Activated T-cell treated with anti-CD3 and anti-CD28 coated beads, Interleukin-2, amount 50 U/mL, for 4 hours (primary cell): ENCODE measurements at regions not wholly inside any gene's neighbourhood (a gene's known extent, or its start where the extent isn't known, plus 50 kb on each side); places are given as distances from the start of the nearest gene placed in this dataset.

Experiments used
- ATAC-seq, 2 donors: fragments of 200-7000 bp; cut with Tn5 transposase; one replicate each; pipeline ENCODE4 v1.10.0; 2021
- DNase-seq: peaks from one replicate; pipeline ENCODE4 v3.0.0-alpha.2; 2020
- H3K27me3 Mint-ChIP-seq: one replicate; pipeline ENCODE4 v1.8.0; 2021; ENCODE audit warnings: low read depth, mixed read lengths
- H3K36me3 Mint-ChIP-seq: one replicate; pipeline ENCODE4 v1.8.0; 2022; ENCODE audit warnings: mixed read lengths; ENCODE audit not compliant: insufficient read depth
- H3K4me1 Mint-ChIP-seq: one replicate; pipeline ENCODE4 v1.8.0; 2021; ENCODE audit warnings: low read depth, mixed read lengths
- H3K4me3 Mint-ChIP-seq: one replicate; pipeline ENCODE4 v1.8.0; 2021; ENCODE audit warnings: mild to moderate bottlenecking, moderate library complexity, mixed read lengths
- H3K9me3 Mint-ChIP-seq: one replicate; pipeline ENCODE4 v1.8.0; 2021; ENCODE audit warnings: mixed read lengths

DNA sequence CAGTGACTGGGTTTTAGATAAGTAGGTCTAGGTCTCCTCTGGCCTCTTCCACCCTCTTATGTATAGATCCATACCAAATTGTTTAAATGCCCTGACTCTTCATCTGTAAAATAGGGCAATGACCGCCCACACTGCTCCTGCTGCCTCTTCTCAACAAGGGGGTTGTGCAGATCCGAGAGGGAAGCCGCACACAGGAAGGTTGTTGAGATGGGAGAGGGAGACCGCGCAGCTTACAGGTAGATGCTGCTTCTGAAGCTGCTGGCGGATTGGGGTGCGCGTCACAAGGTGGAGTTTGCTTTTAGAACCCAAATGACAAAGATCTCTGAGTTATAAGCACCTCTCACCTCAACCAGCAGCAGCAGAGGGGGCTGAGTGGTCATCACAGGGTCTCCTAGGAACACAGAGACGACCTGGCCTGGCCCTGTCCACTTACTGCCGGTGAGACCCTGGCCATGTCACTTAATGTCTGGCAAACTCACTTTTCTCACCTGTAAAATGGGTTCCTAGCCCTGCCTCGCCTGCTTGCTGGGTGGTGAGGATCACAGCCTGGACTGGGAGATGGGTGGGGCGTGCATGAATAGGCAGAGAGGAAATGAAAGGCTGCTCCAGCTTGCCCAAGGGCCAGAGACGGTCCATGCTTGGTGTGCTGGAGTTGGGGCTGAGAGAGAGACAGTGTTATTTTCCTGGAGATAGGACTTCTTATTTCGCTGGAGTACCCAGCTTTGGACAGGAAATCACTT lies 251.3 kb downstream of the EIPR1 start:
- Mint-ChIP-seq H3K36me3 (no peaks in the 10 kb centered on the region), H3K9me3 (no peaks in the 10 kb centered on the region), H3K4me1 (peaks cover 4% of the 10 kb centered on the region), H3K4me3 (no peak overlapping the region), H3K27me3 (peaks cover 11% of the 10 kb centered on the region)
- DNase-seq (no peak), ATAC-seq (no peak)

DNA sequence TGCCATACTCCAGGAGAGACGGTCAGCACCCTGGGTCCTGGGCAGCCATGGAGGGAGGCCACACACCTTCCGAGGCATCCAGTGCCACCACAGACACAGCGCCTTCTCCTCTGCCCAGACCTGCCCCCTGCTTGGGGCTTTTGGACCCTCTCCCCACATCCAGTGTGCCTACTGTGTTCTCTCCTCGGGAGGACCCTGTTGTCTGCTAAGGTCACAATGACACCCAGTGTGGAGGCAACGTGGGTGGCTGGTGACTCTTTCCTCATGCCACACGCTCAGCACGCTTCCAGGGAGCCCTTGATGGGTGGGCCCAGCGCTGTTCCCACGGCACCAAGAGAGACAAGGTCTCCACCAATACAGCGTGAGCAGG lies 251.9 kb downstream of the EIPR1 start:
- DNase-seq (no peak), ATAC-seq (no peak)
- no peak overlapping the region for H3K4me3 Mint-ChIP-seq
- peaks cover 4% of the 10 kb centered on the region for H3K4me1 Mint-ChIP-seq
- no peaks in the 10 kb centered on the region for H3K36me3 Mint-ChIP-seq
- no peaks in the 10 kb centered on the region for H3K9me3 Mint-ChIP-seq
- peaks cover 10% of the 10 kb centered on the region for H3K27me3 Mint-ChIP-seq

DNA sequence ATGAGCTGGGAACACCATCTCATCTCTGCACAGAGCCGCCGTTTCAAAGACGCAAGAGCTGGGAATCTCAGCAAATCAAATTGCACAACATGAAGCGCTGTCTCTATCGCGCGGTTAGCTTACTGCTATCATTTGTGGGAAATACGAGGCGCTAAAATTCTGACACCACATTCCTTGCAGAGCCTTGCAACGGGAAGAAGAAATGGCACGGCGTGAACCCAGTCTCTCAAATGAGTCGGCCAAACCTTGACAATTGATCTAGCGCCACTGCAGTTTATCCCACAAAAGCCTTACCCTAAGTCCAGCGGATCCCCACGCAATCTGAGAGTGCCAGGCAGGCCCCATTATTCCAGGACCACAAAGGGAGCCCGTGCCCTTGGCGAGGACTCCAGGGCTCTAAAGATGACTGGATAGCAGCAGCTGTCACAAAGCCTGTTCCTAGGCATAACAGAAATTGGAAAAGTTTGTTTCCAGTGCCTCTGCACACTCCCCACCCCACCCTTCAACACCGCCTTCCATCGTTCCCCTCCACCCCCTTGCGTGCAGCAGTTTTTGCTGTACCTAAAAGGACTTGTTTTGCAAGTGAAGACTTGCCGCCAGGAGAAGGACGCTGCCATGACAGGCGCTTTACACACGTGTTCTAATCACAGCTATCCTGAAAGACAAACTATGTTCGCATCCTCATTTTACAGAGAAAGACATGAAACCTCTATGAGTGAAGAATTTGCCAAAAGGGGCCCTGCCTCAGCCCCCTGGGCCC lies 252.4 kb downstream of the EIPR1 start:
- ATAC-seq (no peak), DNase-seq (no peak)
- Mint-ChIP-seq H3K4me1 (peaks cover 4% of the 10 kb centered on the region), H3K9me3 (no peaks in the 10 kb centered on the region), H3K36me3 (no peaks in the 10 kb centered on the region), H3K4me3 (no peak overlapping the region), H3K27me3 (peaks cover 4% of the 10 kb centered on the region)

DNA sequence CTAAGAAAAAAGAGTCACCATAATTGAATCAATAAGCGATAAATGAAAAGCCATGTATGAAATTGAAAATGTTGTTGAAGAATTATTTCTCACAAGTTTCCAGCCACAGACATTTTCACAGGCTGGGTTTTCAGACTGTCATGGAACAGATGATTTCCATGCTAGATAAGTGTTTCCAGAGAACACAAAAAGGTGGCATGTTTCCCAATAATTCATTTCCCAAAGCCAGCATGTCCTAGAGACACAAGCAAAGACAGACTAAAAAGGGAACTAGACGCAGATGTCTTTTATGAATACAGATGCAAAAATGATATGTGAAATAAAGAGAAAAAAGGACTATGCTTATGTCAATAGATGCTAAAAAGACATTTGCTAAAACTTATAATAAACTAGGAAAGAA lies 255.1 kb downstream of the EIPR1 start:
- Mint-ChIP-seq H3K4me3 (no peak overlapping the region), H3K27me3 (no peaks in the 10 kb centered on the region), H3K9me3 (no peaks in the 10 kb centered on the region), H3K4me1 (peaks cover 4% of the 10 kb centered on the region), H3K36me3 (no peaks in the 10 kb centered on the region)
- DNase-seq (no peak), ATAC-seq (no peak)

DNA sequence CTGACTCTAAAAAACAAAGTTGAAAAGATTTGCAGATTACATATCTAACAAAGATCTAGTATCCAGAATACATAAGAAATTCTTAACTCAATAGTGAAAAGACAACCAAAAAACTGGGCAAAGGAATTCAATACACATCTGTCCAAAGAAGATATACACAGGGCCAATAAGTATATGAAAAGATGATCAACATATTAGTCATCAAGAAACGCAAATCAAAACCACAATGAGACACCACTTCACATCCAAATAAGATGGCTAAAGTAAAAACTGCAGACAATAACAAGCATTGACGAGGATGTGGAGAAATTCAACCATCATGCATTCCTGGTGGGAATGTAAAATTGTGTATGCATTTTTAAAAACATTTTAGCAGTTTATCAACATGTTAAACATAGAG lies 256.0 kb downstream of the EIPR1 start:
- H3K9me3 Mint-ChIP-seq, result no peaks in the 10 kb centered on the region
- ATAC-seq (no peak), DNase-seq (no peak)
- H3K36me3 Mint-ChIP-seq, result no peaks in the 10 kb centered on the region
- H3K4me3 Mint-ChIP-seq, result no peak overlapping the region
- H3K4me1 Mint-ChIP-seq, result no peaks in the 10 kb centered on the region
- no peaks in the 10 kb centered on the region for H3K27me3 Mint-ChIP-seq

DNA sequence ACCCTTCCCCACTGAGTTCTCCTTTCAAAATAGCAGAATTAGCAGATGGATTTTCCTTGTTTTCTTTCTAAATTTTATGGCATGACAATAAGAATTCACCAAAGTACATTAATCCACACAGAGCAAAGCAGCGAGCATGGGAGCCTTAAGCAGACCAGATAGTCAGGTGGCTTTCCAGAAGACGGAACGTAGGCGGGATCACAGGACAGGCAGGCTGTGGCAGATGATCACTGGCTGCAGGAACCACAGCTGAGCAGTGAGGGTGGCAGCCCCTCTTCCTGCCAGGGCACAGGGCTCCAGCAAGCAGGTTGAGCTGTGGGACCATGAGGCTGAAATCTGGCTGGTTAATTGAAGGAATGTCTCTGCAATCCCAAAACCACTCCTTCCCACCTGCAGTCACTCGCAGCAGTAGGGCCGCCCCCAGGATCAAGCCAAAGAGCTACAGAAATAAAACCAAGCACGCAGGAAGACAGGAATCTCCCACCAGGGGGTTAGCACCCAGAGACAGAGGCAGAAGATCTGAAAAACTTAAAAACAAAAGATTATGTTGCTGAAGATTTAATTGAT lies 259.9 kb downstream of the EIPR1 start:
- DNase-seq, result no peak
- Mint-ChIP-seq H3K4me1 (no peaks in the 10 kb centered on the region), H3K9me3 (no peaks in the 10 kb centered on the region), H3K27me3 (no peaks in the 10 kb centered on the region), H3K4me3 (no peak overlapping the region), H3K36me3 (peaks cover 2% of the 10 kb centered on the region)
- no peak for ATAC-seq

DNA sequence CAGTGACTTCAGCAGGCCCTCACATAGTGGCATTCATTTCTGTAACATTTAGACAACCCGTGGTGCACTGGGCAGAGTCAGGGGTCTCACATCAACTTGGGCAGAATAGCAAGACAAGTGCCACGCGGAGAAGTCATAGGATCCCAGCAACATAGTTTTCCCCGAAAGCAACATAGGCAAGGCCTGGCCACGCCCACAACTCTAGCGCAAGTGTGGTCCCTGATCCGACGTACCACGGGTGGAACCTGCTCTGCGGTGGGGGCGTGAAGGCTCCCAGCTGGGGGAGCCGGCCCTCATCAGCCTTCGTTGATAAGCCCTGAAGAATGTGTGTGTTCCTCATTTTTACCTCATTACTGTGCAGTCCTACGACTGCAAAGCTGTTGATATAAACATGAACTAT lies 261.2 kb downstream of the EIPR1 start:
- H3K4me1 Mint-ChIP-seq, result no peaks in the 10 kb centered on the region
- DNase-seq (no peak), ATAC-seq (no peak)
- no peaks in the 10 kb centered on the region for H3K27me3 Mint-ChIP-seq
- H3K36me3 Mint-ChIP-seq, result peaks cover 2% of the 10 kb centered on the region
- no peak overlapping the region for H3K4me3 Mint-ChIP-seq
- no peaks in the 10 kb centered on the region for H3K9me3 Mint-ChIP-seq

DNA sequence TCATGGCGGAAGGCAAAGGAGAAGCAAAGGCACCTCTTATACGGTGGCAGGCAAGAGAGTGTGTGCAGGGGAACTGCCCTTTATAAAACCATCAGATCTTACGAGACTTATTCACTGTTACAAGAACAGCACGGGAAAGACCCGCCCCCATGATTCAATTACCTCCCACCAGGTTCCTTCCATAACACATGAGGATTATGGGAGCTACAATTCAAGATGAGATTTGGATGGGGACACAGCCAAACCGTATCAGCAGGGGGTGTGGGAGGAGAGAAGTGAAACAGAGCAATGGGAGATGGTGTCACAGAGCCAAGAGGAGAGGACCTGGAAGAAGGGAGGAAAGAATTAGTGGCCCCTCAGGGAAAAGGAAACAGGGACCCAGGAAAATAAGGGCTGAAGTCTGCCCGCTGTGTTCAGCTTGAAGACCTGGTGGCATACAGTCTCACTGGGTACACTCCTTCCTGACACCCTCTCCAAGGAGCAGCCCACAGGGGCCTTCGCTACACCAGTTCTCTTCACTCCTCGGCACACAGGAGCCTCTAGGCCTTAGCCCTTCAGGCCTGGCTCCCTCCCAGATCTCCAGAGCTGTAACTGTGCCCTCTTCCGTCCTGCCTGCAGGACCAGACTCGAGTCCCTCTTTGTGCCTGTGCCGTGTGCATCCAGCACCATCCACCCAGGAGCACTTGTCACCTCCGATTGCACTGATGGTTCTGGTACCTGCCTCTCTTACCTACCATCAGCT lies 262.1 kb downstream of the EIPR1 start:
- peaks cover 2% of the 10 kb centered on the region for H3K36me3 Mint-ChIP-seq
- H3K4me1 Mint-ChIP-seq, result no peaks in the 10 kb centered on the region
- H3K27me3 Mint-ChIP-seq, result no peaks in the 10 kb centered on the region
- H3K4me3 Mint-ChIP-seq, result no peak overlapping the region
- ATAC-seq (no peak), DNase-seq (no peak)
- no peaks in the 10 kb centered on the region for H3K9me3 Mint-ChIP-seq

DNA sequence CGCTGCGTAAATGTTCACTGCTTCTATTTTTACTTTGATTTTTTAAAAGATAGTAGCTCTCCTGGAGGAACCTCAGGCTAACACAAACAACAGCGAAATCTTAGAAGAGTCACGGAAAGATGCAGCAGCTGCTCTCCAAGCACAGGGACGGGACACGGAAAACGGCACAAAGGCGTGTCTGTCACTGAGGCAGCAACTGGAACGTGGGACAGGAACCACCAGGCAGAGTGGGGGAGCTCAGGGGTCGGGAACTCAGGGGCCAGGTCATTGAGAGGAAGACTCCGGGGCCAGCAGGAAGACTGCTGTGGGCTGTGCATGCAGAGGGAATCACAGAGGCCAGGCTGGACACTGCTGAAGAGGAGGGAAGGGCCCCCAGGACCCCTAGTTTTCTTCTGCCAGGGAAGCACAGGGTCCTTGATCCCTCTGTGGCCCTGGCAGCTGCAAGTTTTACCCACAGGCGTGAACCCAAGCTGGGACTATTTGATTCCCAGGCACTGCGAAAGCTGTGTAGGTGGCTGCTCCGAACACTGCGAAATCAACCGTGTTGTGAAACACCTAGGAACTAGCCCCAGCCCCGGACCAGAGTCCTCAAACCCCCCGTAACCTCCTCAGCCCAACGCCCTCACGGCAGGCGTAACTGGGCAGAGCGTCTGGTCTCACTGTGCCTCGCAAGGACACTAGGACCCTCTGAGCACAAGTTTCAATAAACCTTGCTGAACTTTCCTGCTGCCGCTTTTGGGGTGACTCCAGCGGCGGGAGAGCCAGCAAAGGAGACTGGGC lies 263.0 kb downstream of the EIPR1 start:
- Mint-ChIP-seq H3K27me3 (no peaks in the 10 kb centered on the region), H3K4me1 (no peaks in the 10 kb centered on the region), H3K4me3 (no peak overlapping the region), H3K36me3 (peaks cover 2% of the 10 kb centered on the region), H3K9me3 (no peaks in the 10 kb centered on the region)
- DNase-seq (no peak), ATAC-seq (no peak)

DNA sequence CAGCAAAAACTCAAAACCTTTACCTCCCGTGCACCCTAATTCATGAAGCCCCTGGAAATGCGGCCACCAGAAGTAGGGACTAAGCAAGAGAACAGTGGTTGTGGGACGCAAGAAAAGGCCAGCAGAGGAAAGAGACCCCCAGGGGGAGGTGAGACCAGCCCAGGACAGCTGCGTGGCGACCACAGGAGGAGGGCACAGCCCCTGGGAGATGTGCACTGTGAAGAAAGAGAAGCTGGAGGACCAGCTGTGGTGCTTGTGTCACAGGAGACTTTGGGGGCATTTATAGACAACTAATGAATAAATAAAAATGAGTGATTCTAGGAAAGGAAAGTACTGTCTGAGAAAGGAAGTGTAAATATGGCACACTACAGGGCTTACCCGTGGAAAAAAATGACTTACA lies 263.8 kb downstream of the EIPR1 start:
- H3K9me3 Mint-ChIP-seq, result no peaks in the 10 kb centered on the region
- peaks cover 2% of the 10 kb centered on the region for H3K36me3 Mint-ChIP-seq
- no peaks in the 10 kb centered on the region for H3K27me3 Mint-ChIP-seq
- ATAC-seq, result no peak
- H3K4me1 Mint-ChIP-seq, result no peaks in the 10 kb centered on the region
- H3K4me3 Mint-ChIP-seq, result no peak overlapping the region
- no peak for DNase-seq

DNA sequence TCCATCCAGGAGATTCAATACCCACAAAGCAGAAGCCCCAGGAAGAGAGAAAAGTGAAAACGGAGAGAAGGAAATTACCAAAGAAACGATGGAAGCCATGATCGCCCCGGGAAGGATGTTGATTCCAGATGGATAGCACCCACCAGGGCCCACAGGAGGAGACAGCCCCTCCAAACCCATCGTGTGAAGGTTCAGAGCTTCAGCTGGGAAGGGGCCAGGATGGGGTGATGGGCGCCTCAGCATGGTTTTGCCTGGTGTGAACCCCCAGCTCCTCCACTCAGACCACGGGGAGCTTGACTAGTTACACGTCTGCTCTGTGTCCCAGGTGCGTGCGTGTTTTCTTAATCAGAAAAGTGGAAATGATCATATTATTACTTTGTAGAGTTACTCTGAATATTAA lies 264.5 kb downstream of the EIPR1 start:
- no peaks in the 10 kb centered on the region for H3K4me1 Mint-ChIP-seq
- H3K9me3 Mint-ChIP-seq, result no peaks in the 10 kb centered on the region
- ATAC-seq (no peak), DNase-seq (no peak)
- H3K27me3 Mint-ChIP-seq, result no peaks in the 10 kb centered on the region
- no peak overlapping the region for H3K4me3 Mint-ChIP-seq
- H3K36me3 Mint-ChIP-seq, result peaks cover 2% of the 10 kb centered on the region

DNA sequence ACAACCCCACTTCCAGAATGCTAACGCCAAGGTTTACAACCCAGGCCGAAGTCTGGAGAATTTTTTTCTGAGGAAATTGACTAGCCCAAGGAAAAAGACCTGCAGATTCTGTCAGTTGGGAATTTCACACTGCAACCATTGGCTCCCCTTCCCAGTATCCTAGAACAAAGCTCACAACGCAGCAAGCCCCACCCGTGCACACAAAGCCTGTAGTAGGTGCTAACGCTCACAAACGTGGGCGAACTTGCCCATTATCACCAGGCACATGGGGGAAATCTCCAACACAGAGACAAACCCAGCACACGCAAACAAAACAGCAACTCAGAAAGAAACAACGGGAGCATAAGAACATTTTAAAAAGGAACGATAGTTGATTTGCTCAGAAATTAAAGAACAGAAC lies 265.1 kb downstream of the EIPR1 start:
- DNase-seq (no peak), ATAC-seq (no peak)
- Mint-ChIP-seq H3K27me3 (no peaks in the 10 kb centered on the region), H3K4me1 (no peaks in the 10 kb centered on the region), H3K36me3 (peaks cover 2% of the 10 kb centered on the region), H3K4me3 (no peak overlapping the region), H3K9me3 (no peaks in the 10 kb centered on the region)

DNA sequence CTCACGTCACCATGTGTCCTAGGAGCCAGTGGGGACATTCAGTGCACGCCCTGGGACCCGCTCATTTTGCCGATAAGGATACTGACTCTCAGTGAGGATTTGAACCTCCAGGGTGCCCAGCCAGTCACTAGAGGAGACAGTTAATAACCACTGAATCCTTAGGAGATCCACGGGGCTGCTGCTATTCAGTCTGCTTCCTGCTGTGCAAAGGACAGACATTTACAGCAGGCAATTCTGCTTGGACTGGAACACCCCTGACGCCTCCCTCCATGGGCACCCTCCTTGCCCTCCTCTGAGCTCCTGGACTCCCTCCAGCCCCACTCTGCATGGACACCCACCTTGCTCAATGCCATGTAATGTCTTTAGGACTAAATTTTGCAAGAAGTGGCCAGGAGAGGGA lies 265.5 kb downstream of the EIPR1 start:
- no peaks in the 10 kb centered on the region for H3K4me1 Mint-ChIP-seq
- H3K9me3 Mint-ChIP-seq, result no peaks in the 10 kb centered on the region
- no peak for DNase-seq
- ATAC-seq, result no peak
- H3K4me3 Mint-ChIP-seq, result no peak overlapping the region
- H3K27me3 Mint-ChIP-seq, result no peaks in the 10 kb centered on the region
- H3K36me3 Mint-ChIP-seq, result peaks cover 2% of the 10 kb centered on the region
